Gastrocnemius medialis (tissue), 4 donors: ENCODE measurements at regions not wholly inside any gene's neighbourhood (a gene's known extent, or its start where the extent isn't known, plus 50 kb on each side); places are given as distances from the start of the nearest gene placed in this dataset.

Experiments used
- ATAC-seq, 2 donors: fragments of 150-250 bp; one replicate each; pipeline ENCODE4 v1.9.1; 2016
- DNase-seq, 2 donors: peaks; one replicate each; pipeline ENCODE4 v3.0.0-alpha.2; 2019
- H3K27ac ChIP-seq, 4 donors: fragments of 200-600 bp; sonication (generic); 1 replicate in 1 of 4; 2 replicates in 3 of 4; pipeline ENCODE4 v1.5.1; 2016 to 2018; ENCODE audit warnings: mild to moderate bottlenecking in 2 of 4, moderate library complexity in 1 of 4
- H3K27me3 ChIP-seq, 3 donors: fragments of 200-600 bp; sonication (generic) in 2 of 3; 1 replicate in 1 of 3; 2 replicates in 2 of 3; pipeline versions ENCODE4 v1.5.1 to v1.6.0; 2016 to 2019; ENCODE audit warnings: mild to moderate bottlenecking in 1 of 3, moderate library complexity in 1 of 3
- H3K36me3 ChIP-seq, 2 donors: fragments of 200-600 bp; sonication (generic) in 1 of 2; one replicate each; pipeline ENCODE4 v1.5.1; 2017 to 2018
- H3K4me1 ChIP-seq, 2 donors: fragments of 200-600 bp; sonication (generic) in 1 of 2; one replicate each; pipeline ENCODE4 v1.5.1; 2016 to 2017; ENCODE audit warnings: mild to moderate bottlenecking in 2 of 2
- H3K4me3 ChIP-seq, 4 donors: fragments of 200-600 bp; sonication (generic) in 3 of 4; 1 replicate in 1 of 4; 2 replicates in 3 of 4; pipeline ENCODE4 v1.5.1; 2016 to 2019; ENCODE audit warnings: mild to moderate bottlenecking in 2 of 4
- H3K9me3 ChIP-seq, 3 donors: fragments of 200-600 bp; sonication (generic) in 2 of 3; 1 replicate in 1 of 3; 2 replicates in 2 of 3; pipeline ENCODE4 v1.5.1; 2016 to 2019
- POLR2A ChIP-seq, 2 donors: fragments of 450-650 bp; IDR thresholded peaks; one replicate each; pipeline ENCODE4 v1.6.1; 2017; ENCODE audit warnings: antibody characterized with exemption in 2 of 2, mild to moderate bottlenecking in 2 of 2, moderate library complexity in 2 of 2
- in situ Hi-C, 4 donors: fragments of 200-750 bp; cut with MboI; loops; one replicate each; pipeline versions ENCODE4 v1.15.0 to v1.8.0; 2017; ENCODE audit warnings: low sequenced_read_pairs in 4 of 4
- intact Hi-C: fragments of 100-400 bp; cut with DNase I; formaldehyde crosslinking; loops from one replicate; pipeline ENCODE4 v1.15.1; 2023; ENCODE audit warnings: low total_unique reads
- TF ChIP-seq, protein P1 (sequence below), 5 experiments: fragments of 450-650 bp in 3 of 5; fragments of 200-600 bp in 2 of 5; sonication (generic) in 2 of 5; IDR thresholded peaks in 4 of 5; conservative IDR thresholded peaks in 1 of 5; 1 replicate in 4 of 5; 2 replicates in 1 of 5; pipeline ENCODE4 v1.5.1; 2016 to 2019; ENCODE audit warnings: antibody characterized with exemption in 5 of 5, mild to moderate bottlenecking in 3 of 5, moderate library complexity in 3 of 5

DNA sequence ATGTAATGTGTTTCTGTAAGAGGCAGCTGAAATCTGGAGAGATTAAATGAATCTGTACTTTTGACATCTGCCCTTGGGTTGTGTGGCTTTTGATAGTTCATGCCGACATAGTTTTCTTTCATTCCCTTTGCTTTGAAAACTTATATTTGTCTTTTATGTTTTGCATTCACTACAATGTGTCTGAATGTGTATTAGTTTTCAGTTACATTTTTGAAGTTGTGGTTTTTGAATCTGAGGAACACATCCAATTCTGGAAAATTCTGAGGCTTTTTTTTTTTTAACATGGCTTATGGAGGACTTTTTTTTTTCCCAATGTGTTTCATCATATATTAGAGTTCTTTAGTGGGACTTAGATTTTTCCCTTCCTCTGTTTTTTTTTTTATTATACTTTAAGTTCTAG lies 683.7 kb upstream of the SOX9 start:
- TF ChIP-seq, protein P1, sequence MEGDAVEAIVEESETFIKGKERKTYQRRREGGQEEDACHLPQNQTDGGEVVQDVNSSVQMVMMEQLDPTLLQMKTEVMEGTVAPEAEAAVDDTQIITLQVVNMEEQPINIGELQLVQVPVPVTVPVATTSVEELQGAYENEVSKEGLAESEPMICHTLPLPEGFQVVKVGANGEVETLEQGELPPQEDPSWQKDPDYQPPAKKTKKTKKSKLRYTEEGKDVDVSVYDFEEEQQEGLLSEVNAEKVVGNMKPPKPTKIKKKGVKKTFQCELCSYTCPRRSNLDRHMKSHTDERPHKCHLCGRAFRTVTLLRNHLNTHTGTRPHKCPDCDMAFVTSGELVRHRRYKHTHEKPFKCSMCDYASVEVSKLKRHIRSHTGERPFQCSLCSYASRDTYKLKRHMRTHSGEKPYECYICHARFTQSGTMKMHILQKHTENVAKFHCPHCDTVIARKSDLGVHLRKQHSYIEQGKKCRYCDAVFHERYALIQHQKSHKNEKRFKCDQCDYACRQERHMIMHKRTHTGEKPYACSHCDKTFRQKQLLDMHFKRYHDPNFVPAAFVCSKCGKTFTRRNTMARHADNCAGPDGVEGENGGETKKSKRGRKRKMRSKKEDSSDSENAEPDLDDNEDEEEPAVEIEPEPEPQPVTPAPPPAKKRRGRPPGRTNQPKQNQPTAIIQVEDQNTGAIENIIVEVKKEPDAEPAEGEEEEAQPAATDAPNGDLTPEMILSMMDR (IDR thresholded peaks at IDR 0.05 in 4 of 5, conservative IDR thresholded peaks at IDR 0.05 in 1 of 5), result no peak
- no peak for TF ChIP-seq POLR2A (IDR thresholded peaks at IDR 0.05)
- H3K4me1 ChIP-seq, result no peaks in the 10 kb centered on the region
- no peaks in the 10 kb centered on the region for H3K27me3 ChIP-seq
- DNase-seq (no peak), ATAC-seq (no peak)
- intact Hi-C loops, result no loop called here
- no peak overlapping the region for H3K4me3 ChIP-seq
- in situ Hi-C loops, result loop anchor here in 1 of 4 donors (25.0 kb wide), 1 partner anchor 325 kb away; no protein-coding TSS in a partner anchor
- H3K27ac ChIP-seq, result no peak overlapping the region
- no peaks in the 10 kb centered on the region for H3K9me3 ChIP-seq
- no peaks in the 10 kb centered on the region for H3K36me3 ChIP-seq

DNA sequence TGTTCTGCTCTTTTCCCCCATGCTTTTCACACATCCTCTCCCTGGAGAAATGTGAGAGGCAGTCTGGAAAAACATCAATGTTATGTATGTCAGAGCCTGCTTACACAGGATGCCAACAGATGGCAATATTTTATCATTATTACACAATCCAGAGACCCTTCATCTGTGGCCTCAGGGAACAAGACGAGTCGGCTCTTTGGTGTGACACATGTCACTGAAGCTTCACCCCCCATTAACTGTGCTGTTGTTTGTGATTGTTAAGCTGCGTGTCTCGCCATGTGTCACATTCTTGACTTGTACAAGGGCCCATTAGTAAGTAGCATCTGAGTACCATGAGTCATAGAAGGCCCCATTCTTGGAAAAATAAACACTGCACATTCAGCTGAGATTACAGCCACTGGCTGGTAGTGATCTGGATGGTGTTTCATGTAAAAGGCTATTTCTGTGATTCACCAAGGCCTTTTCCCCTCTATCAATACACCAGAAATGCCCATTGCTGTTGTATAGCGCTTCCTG lies 682.1 kb upstream of the SOX9 start:
- TF ChIP-seq, protein P1 (IDR thresholded peaks at IDR 0.05 in 4 of 5, conservative IDR thresholded peaks at IDR 0.05 in 1 of 5), result no peak
- no peak for TF ChIP-seq POLR2A (IDR thresholded peaks at IDR 0.05)
- Histone ChIP-seq H3K4me3 (no peak overlapping the region), H3K27me3 (no peaks in the 10 kb centered on the region), H3K27ac (no peak overlapping the region), H3K36me3 (no peaks in the 10 kb centered on the region), H3K4me1 (no peaks in the 10 kb centered on the region), H3K9me3 (no peaks in the 10 kb centered on the region)
- ATAC-seq, result no peak
- in situ Hi-C loops, result loop anchor here in 1 of 4 donors (25.0 kb wide), 1 partner anchor 326 kb away; no protein-coding TSS in a partner anchor
- no peak for DNase-seq
- intact Hi-C loops, result no loop called here

DNA sequence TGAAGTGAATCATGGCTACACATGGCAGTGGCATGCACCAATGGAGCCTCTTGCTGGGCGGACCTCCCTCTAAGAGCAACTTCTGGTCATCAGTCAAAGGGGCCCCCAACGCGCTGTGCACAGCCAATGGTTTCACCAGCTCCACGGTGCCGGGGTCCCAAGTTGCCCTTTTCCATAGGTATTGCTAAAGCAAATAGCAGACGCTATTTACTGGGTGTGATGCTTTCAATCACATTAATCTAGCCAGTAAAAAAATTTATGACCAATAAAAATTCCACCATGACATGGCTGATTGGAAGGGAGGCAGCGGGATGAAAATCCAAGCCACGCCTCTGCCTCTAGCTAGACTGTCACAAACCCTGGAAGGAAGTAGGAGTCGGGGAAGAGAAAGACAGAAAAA lies 680.3 kb upstream of the SOX9 start:
- in situ Hi-C loops, result loop anchor here in 1 of 4 donors (25.0 kb wide), 1 partner anchor 328 kb away; no protein-coding TSS in a partner anchor

DNA sequence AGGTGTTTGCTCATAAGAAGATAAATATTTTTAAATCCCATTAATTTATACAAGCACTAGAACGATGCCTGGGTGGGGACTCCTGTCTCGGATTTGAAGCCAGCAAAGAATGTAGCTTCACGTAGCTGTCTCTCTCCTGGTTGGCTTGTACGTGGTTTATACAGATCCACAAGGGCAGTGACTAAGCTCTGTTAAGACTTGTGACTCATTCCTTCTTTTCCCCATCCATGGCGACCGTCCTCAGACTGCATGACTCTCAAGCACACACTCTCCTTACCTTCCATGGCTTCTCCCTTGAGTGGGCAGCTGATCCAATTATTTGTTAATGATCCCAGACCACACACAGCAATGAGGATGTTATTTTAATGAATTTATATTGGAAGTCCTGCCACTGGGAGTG lies 679.7 kb upstream of the SOX9 start:
- in situ Hi-C loops, result loop anchor here in 1 of 4 donors (25.0 kb wide), 1 partner anchor 329 kb away; no protein-coding TSS in a partner anchor
- H3K36me3 ChIP-seq, result no peaks in the 10 kb centered on the region
- H3K9me3 ChIP-seq, result no peaks in the 10 kb centered on the region
- H3K27ac ChIP-seq, result no peak overlapping the region
- TF ChIP-seq, protein P1 (IDR thresholded peaks at IDR 0.05 in 4 of 5, conservative IDR thresholded peaks at IDR 0.05 in 1 of 5), result no peak
- no peak for TF ChIP-seq POLR2A (IDR thresholded peaks at IDR 0.05)
- DNase-seq (no peak), ATAC-seq (no peak)
- no peaks in the 10 kb centered on the region for H3K27me3 ChIP-seq
- no peaks in the 10 kb centered on the region for H3K4me1 ChIP-seq
- no peak overlapping the region for H3K4me3 ChIP-seq
- intact Hi-C loops, result no loop called here

More for the DNA sequence above, 680.3 kb upstream of the SOX9 start:
- no peak for TF ChIP-seq POLR2A (IDR thresholded peaks at IDR 0.05)
- TF ChIP-seq, protein P1 (IDR thresholded peaks at IDR 0.05 in 4 of 5, conservative IDR thresholded peaks at IDR 0.05 in 1 of 5), result no peak
- H3K4me1 ChIP-seq, result no peaks in the 10 kb centered on the region
- DNase-seq (no peak), ATAC-seq (no peak)
- no peaks in the 10 kb centered on the region for H3K36me3 ChIP-seq
- H3K4me3 ChIP-seq, result no peak overlapping the region
- H3K9me3 ChIP-seq, result no peaks in the 10 kb centered on the region
- H3K27ac ChIP-seq, result no peak overlapping the region
- H3K27me3 ChIP-seq, result no peaks in the 10 kb centered on the region
- intact Hi-C loops, result no loop called here

DNA sequence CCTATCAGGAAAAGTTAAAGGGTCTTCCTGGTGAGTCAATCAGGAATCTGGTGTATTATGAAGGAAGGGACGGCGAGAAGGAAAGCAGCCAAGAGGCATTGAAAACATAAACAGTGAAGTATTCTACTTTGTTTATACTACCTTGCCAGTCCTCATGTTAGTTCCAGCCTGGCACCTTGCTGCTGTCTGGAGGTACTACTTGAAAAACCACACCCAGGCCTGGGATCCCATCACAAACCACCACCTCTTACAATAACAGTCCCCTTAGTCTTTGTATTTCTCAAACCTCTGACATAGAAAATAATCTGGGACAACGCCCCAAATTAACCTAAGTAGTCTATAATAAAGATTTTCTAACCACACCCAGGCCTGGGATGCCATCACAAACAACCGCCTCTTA lies 676.7 kb upstream of the SOX9 start:
- no peak overlapping the region for H3K4me3 ChIP-seq
- in situ Hi-C loops (loop anchor here in 1 of 4 donors (25.0 kb wide), 1 partner anchor 332 kb away; no protein-coding TSS in a partner anchor), intact Hi-C loops (no loop called here)
- no peak for ATAC-seq
- no peaks in the 10 kb centered on the region for H3K27me3 ChIP-seq
- no peaks in the 10 kb centered on the region for H3K36me3 ChIP-seq
- TF ChIP-seq, protein P1 (IDR thresholded peaks at IDR 0.05 in 4 of 5, conservative IDR thresholded peaks at IDR 0.05 in 1 of 5), result no peak
- TF ChIP-seq POLR2A (IDR thresholded peaks at IDR 0.05), result no peak
- no peak for DNase-seq
- H3K9me3 ChIP-seq, result no peaks in the 10 kb centered on the region
- H3K27ac ChIP-seq, result no peak overlapping the region
- no peaks in the 10 kb centered on the region for H3K4me1 ChIP-seq
